HG03039 (cell line): ENCODE measurements at regions not wholly inside any gene's neighbourhood (a gene's known extent, or its start where the extent isn't known, plus 50 kb on each side); places are given as distances from the start of the nearest gene placed in this dataset.
"Not testable (repeated sequence)": the region's sequence is repeated elsewhere in the genome, so short reads cannot be mapped to it uniquely, and the experiment has no call there.

Experiments
- ATAC-seq: cut with Tn5 transposase; IDR thresholded peaks from one replicate; pipeline ENCODE4 v1.9.1; 2021; ENCODE audit warnings: mild to moderate bottlenecking, moderate library complexity; ENCODE audit not compliant: unreplicated experiment

DNA sequence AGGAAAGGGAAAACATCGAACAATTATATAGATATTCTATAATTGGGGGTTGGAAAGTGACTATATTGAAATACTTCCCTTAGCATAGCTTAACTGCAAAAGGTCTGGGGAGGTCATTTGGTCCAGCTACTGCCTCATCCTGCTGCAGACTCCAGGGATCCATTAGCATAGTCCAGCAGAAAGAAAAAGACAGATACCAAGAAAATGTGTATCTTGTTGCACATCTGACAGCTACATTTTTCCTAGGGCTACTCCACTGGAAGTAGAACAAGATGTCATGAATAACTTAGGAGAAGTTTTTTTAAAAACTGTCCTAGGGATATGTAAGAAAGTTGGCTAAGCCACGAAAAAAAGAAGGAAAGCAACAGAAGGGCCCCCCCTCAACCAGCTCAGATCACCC, 92.9 kb upstream of the SLC30A5 start:
- ATAC-seq: no peak

DNA sequence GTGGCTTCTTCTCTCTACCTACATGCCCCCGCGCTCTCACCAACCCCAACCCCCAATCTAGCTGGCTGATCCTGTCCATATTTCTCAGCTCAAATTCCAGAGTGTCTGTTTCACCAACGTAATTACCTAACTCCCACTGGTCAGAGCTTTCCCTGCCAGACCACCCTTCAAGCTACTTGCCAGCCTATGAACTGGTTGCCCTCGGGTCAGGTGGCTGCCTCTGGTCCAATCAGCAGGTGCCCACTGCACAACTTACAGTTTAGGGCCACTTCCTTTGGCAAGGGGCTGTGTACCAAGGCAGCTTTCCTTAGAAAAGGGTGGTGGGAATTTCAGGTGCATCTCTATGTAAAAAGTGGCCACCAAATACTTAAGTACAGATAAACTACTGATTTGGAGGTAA, 92.2 kb upstream of the SLC30A5 start:
- no peak for ATAC-seq

DNA sequence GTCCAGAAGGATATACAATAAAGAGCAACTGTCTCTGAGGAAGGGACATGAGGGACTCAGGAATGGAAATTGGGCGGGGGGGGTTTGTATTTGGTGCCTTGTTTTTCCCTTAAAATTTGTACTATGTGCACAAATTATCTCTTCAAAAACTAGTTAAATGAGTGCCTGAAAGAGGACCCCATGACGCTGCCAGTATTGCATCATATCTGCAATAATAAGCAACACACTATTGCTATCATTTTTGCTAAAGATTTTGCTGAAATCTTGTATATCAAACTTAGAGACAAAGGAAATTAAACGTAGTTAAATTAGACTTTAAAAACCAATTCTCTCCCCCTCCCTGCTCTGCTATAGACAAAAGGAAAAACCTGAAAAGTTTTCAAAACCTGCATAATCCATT, 89.7 kb upstream of the SLC30A5 start:
- ATAC-seq: no peak

DNA sequence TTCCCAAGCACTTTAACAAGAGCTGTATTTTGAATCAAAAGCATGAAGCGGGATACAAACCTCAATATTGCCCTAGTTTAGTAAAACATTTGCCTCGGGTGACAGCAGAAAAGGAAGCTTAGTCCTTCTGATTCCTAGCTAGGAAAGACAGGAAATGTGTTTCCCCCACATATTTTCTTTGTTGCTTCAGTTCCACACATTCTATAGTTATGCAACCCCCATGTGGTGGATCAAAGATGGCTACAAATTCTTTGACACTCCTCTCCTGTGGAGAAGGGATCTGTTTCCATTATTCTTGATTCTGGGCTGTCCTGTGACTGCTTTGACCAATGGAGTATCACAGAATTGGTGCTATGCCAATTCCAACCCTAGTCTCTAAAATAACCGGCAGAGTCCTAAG, 89.1 kb upstream of the SLC30A5 start:
- ATAC-seq: no peak

DNA sequence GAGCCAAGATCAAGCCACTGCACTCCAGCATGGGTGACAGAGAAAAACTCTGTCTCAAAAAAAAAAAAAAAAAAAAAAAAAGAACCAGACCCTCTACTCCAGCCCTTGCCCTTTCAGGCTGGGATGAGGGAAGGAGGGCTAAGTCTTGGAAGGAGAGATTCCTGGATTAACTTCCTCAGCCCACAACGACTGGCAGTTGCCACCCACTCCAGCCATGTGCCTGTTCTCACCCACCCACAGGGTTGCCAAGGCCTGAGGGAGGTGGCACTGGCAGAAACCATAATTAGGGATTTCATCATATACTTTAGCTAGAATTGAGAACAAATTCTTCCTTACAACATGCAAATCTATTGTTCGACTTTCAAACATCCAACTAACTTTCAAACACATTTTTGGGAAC, 87.8 kb upstream of the SLC30A5 start:
- no peak for ATAC-seq

DNA sequence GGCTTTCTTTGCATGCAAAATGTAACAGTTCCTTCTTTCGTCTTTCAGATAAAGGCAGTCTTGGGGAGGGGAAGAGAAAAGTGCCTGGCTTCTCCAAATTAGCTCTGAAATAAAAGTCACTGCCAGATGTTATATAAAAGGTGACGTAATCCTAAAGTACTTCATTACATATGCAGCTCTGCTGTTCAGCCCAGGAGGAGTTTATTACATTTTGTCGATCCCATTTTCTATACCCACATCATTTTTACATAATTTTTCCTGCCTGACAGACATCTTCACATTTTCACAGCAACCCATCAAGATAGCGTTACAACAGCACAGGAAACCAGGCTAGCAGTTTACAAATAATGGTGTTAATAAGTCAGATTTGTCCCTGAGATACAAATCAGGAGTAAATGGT, 86.7 kb upstream of the SLC30A5 start:
- ATAC-seq: no peak

DNA sequence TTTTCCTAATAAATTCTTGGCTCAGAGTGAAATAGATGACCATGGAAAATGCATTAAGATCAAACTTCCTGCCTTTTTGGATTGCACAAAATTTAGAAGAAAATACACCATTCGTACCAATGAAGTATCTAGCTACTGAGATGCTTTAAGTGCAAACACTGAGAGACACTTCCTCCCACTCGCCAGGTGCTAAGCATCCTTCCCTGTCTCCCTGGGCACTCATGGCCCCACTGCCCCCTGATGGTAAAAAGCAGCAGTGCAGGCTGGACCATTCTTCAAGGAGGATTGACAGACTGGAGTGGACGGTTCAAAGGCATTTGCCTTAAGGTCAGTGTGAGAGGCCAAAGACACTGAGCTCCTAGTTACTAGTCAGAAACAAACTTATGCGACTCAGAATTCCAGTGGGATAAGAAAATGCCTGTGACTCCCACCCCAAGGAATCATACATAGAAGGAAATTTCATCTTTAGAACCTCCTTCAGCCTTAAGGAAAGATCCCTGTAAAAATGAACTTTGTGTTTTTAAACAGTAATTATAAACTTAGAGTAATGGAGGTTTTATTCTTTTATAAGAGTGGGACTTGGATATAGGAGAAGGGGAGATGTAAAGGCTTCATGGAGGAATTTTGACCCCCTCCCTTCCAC, 86.0 kb upstream of the SLC30A5 start:
- ATAC-seq: peak; percentile 86

DNA sequence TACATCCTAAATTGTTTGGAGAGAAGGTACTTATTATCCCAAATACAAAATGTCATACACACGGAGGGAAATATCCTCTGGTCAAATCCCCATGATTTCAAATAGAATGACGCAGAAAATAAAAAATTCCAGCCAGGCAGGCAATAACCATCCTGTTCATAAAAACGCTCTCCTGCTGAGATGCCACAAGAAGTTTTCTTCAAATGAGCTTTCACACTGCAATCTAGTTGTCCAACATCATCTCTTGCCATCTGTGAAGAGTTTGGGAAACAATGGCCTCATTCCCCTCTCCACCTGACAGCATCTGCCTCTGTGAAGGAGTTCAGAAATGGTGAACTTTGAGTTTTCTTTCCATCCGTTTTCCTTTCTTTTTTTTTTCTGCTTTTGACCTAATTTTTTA, 83.3 kb upstream of the SLC30A5 start:
- no peak for ATAC-seq

DNA sequence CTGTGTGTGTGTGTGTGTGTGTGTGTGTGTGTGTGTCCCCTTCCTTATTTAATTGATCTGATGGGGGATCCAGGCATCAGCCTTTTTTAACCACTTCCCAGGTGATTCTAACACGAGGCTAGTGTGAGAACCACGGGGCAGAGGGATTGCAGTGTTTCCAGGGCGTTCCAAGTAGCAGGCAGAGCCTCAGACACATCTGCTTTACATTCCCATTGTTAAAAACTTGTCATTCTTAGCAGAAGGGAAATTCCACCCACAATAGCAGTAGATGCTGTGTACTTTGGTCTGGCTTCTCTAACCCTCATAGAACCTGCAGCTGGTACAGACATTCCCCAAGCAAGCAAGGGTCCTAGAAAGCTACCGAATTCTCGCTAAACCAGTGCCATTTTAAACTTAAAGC, 81.9 kb upstream of the SLC30A5 start:
- ATAC-seq: no peak

DNA sequence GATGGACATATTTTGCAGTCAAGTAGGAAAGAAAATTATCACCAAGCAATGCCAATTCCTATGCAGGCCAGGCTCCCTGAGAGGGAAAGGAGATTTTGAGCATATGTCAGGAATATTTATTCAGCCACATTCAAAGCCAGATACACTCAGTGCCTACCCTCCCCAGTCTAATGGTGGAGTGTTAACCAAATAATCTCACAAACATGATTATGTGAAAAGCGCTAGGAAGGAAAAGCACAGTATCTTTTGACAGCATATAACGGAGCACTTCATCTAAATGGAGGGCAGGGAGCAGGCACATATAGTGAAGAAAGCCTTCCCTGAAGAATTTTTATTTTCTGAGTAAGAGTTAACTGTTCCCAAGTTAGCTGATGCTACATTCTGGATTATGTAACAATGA, 80.3 kb upstream of the SLC30A5 start:
- no peak for ATAC-seq

DNA sequence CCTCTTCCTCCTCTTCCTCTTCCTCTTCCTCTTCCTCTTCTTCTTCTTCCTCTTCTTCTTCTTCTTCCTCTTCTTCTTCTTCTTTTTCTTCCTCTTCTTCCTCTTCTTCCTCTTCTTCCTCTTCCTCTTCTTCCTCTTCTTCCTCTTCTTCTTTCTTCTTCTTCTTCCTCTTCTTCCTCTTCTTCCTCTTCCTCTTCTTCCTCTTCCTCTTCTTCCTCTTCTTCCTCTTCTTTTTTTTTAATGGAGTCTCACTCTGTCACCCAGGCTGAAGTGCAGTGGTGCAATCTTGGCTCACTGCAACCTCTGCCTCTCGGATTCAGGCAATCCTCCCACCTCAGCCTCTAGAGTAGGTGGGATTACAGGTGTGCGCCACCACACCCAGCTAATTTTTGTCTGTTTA, 79.8 kb upstream of the SLC30A5 start:
- ATAC-seq: not testable (repeated sequence)

DNA sequence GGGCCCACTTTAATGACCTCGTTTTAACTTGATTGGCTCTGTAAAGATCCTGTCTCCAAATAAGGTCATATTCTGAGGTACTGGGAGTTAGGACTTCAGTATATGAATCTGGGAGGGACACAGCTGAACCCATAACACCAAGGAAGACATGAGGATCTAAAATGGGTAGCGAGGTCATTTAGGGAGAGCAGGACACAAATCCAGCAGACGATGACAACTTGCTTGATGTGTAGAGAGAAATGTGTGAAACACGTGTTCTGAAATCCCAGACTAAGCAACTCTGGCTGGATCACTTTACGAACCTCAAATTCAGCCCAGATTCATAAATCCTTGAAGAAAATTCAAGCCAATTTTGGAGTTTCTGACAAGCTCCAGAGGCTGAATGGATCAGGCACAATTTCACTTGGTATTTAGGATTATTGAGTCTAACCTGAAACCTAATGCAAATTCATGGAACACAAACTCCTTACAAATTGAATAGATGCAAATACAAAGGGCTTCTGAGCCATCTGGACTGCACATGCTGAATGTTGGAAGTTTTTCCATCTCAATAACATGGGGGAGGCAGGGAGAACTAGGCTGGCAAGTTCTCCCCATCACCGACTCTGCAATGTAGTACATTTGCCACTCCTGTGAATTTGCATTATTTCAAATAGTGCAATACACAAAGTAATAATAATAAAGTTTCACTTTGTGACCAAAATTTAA, 74.0 kb upstream of the SLC30A5 start:
- no peak for ATAC-seq

DNA sequence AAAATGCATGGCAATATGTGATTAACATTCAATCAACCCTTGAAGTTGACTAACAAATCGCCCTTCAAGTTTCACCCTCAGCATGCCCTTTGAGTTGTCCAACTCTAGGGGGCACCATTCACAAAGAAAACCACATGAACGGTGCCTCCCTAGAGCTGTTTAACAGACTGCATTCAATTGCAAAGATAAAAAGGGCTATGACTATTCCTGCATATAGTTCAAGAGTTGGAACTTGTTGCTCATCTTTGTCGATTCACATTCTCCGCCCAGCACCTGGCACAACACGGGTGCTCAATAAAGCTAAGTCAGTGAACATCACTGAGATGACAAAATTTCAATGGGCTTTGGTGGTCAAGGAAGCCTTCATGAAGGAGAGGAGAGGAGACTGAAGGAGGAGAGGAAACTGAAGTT, 69.6 kb upstream of the SLC30A5 start:
- ATAC-seq: no peak

DNA sequence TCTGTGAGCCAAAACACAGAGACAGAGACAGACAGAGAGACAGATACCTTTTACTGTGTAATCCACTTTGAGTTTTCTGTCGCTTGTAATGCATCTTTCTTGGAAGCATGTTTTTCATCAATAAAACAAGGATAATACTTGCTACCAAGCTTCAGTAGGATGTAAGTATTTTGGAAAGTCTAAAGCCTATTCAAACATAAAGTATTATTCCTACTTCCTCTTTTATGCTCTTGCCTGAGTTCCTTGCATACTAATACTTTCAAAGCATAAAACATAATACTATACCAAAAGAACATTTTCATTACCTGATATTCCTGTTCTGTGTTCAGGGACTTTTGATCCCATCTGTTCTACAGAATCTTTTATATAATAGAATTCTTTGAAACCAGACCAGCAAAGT, 64.5 kb upstream of the SLC30A5 start:
- ATAC-seq: no peak

DNA sequence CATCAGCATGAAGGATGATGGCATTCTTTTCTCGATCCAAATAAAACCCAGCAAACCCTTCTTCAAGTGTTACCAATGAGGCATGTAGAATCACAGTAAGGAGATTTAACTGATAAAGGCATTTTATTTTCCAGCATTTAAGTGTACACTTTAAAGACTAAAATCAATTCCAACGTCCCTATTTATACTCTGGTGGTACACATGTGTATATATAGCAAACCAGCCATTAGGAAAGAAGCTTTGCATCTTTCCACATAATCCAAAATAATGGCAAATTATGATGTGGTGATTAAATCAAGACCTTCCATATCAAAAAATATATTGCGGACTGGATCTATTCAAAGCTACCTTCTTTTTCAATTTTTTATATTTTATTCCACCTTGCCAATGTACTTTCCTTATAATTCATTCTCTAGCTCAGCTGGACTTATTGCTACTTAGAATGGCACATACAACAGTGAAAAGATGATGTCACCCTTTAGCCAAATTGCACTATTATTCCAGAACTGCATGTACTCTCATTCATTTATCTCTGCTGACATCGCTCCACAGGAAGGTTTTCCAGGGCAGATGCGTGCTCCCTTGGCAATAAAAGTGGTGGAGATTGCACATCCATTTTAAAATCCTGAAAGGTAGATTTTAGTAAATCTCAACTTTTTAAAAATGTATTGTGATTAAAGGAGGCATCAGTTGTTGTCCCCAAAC, 63.3 kb upstream of the SLC30A5 start:
- no peak for ATAC-seq

DNA sequence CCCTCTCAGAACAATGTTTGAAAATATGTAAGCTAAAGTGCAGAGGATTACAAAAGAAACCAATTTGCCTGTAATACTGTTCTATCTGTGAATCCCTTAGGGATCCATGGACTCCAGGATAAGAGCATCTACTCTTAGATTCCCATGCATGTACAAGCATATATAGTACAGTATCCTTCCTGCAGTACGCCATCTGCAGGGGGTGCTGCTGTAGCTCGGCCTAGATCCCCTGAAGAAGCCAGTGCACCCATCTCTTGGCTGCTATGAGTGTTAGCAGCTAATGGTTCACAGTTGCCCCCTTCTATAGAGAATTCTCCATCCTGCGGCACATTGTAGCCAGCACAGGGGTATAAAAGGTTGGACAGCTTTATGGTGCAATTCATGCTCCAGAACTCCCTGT, 61.8 kb upstream of the SLC30A5 start:
- no peak for ATAC-seq

DNA sequence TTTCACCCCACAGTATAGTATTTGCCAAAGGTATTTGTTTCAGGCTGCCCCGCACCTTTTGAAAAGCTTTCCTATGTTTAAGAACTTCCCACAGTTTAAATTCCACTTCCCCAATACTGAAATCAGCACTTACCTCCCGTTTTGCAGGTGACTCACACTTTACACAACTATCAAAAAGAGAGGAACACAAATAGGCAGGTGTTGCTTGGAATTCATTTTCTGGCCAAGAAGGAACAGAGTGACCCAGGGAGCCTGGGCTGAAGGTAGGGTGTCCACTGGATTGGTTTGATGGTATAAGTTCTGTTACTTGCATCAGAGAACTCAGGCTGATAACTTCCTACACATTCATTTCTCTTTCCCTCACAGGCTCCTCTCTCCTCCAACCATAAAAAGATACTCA, 60.1 kb upstream of the SLC30A5 start:
- no peak for ATAC-seq

DNA sequence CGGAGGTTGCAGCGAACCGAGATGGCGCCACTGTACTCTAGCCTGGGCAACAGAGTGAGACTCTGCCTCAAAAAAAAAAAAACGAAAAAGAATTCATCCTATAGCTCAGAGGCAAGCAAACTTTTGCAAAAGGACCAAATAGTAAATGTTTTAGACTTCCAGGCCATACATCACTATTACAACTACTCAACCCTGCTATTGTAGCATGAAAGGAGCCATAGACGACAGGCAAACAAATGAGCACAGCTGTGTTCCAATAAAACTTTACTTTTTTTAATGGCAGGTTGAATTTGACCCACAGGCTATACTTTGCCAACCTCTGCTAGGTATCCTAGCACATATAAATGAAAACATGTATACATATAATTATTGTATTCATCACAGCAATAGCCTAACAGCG, 58.9 kb upstream of the SLC30A5 start:
- no peak for ATAC-seq

DNA sequence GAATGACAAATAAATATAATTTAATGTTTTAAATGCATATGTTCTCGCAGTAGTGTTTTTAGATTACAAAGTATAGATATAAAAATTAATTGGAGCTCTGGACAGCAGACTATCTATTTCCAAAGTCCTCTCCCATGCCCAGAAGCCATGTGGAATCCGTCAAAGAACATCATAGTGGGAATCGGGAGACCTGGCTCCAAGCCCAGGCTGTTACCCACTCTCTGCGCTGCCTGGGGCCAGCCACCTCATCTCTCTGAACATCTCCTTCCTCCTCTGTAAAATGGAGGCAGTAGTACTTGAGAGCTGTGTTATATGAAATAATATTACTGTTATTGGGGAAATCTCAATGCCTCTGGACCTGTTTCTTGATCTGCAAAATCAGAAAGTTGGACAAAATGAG, 58.1 kb upstream of the SLC30A5 start:
- no peak for ATAC-seq

DNA sequence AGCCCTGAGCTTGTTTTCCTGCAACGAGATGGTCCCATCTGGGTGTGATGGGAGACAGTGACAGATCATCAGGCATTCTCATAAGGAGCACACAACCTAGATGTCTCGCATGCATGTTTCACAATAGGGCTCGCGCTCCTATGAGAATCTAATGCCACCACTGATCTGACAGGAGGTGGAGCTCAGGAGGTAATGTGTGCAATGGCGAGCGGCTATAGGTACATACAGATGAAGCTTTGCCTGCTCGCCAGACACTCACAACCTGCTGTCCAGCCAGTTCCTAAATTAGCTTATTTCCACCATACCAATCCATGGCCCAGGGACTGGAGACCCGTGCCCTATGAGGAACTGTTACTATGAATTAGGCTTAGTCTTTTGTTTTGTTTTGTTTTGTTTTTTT, 55.3 kb upstream of the SLC30A5 start:
- ATAC-seq: no peak

DNA sequence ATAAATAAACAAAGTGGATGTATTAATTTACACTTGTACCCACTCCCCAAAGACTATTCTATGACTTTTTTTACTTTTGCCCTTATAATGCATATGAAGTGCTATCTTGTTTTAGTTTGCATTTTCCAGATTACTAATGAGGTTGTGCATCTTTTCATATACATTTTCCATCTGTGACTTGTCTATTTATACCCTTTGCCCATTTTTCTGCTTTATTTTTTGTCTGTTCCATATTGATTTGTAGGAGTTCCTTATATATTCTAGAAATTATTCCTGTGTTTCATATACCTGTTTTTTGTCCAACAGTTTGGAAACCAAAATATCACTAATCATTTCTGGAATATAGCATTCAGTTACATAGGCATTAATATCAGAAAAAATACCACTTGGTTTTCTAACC, 54.0 kb upstream of the SLC30A5 start:
- no peak for ATAC-seq

DNA sequence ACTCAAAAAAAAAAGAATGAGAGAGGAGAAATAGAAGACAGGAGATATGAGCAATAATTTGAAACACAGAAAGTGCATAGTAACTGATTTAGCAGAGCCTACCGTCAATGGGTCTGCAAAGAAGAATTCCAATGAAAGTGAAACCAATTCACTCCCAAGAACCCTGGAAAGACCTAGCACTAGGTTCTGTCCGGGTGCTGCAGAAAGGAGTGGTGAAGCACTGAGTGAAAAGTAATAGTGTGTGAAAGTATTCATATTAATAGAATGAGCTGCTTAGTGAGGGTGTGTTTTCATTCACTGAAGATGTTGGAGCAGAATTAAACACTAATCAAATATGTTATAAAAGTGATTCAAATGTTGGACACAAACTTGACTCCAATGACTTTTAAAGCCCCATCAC, 51.3 kb upstream of the SLC30A5 start:
- no peak for ATAC-seq
